OCI-LY3 (cell line): ENCODE measurements at regions not wholly inside any gene's neighbourhood (a gene's known extent, or its start where the extent isn't known, plus 50 kb on each side); places are given as distances from the start of the nearest gene placed in this dataset.
A peak's percentile ranks its signal among the peaks of the same experiment; 100 is the strongest.

Source experiments
- CTCF ChIP-seq: fragments of 200-600, 300-600 bp; sonication (generic); IDR thresholded peaks from 2 replicates; pipeline ENCODE4 v1.5.1; 2014; ENCODE audit warnings: antibody characterized with exemption, low read length, low read depth
- EZH2phosphoT487 ChIP-seq: fragments of 200-600 bp; shearing (Covaris generic); IDR thresholded peaks from 2 replicates; pipeline ENCODE4 v1.6.1; 2018; ENCODE audit warnings: antibody characterized with exemption, mixed run types, low read depth

- TF ChIP-seq CTCF: peak; percentile 28; the same call in 1 of the 2 replicates
- no peak for TF ChIP-seq EZH2phosphoT487
These were observed 840.8 kb upstream of the HTR2C start for GRCh38 chrX:113743069-113743468.
